Tibial nerve (tissue), 4 donors: ENCODE measurements at regions not wholly inside any gene's neighbourhood (a gene's known extent, or its start where the extent isn't known, plus 50 kb on each side); places are given as distances from the start of the nearest gene placed in this dataset.

Experiments
- EP300 ChIP-seq, 2 donors: sonication (generic); formaldehyde crosslinking; IDR thresholded peaks; one replicate each; pipeline ENCODE4 v1.6.1; 2017; ENCODE audit warnings: antibody characterized with exemption in 2 of 2, mild to moderate bottlenecking in 1 of 2
- POLR2A ChIP-seq, 2 donors: fragments of 450-650 bp; IDR thresholded peaks; one replicate each; pipeline ENCODE4 v1.6.1; 2017; ENCODE audit warnings: antibody characterized with exemption in 2 of 2, mild to moderate bottlenecking in 2 of 2, moderate library complexity in 2 of 2
- TF ChIP-seq, protein P1 (sequence below), 5 experiments: fragments of 200-600 bp in 3 of 5; fragments of 450-650 bp in 2 of 5; sonication (generic) in 3 of 5; IDR thresholded peaks; one replicate each; pipeline ENCODE4 v1.5.1; 2016 to 2019; ENCODE audit warnings: antibody characterized with exemption in 5 of 5, mild to moderate bottlenecking in 3 of 5, moderate library complexity in 2 of 5

GRCh38 chr16:35506018-35506897 is 2046.8 kb downstream of the TP53TG3F start:
- TF ChIP-seq, protein P1, sequence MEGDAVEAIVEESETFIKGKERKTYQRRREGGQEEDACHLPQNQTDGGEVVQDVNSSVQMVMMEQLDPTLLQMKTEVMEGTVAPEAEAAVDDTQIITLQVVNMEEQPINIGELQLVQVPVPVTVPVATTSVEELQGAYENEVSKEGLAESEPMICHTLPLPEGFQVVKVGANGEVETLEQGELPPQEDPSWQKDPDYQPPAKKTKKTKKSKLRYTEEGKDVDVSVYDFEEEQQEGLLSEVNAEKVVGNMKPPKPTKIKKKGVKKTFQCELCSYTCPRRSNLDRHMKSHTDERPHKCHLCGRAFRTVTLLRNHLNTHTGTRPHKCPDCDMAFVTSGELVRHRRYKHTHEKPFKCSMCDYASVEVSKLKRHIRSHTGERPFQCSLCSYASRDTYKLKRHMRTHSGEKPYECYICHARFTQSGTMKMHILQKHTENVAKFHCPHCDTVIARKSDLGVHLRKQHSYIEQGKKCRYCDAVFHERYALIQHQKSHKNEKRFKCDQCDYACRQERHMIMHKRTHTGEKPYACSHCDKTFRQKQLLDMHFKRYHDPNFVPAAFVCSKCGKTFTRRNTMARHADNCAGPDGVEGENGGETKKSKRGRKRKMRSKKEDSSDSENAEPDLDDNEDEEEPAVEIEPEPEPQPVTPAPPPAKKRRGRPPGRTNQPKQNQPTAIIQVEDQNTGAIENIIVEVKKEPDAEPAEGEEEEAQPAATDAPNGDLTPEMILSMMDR (IDR thresholded peaks at IDR 0.05) = no peak
- TF ChIP-seq POLR2A (IDR thresholded peaks at IDR 0.05) (no peak), EP300 (IDR thresholded peaks at IDR 0.05) (no peak)
